ENCODE measurements at regions not wholly inside any gene's neighbourhood (a gene's known extent, or its start where the extent isn't known, plus 50 kb on each side); places are given as distances from the start of the nearest gene placed in this dataset.
"Not testable (repeated sequence)": the region's sequence is repeated elsewhere in the genome, so short reads cannot be mapped to it uniquely, and the experiment has no call there.

- not testable (repeated sequence) for TF ChIP-seq EP300 (IDR thresholded peaks at IDR 0.05)
- TF ChIP-seq, protein P1, sequence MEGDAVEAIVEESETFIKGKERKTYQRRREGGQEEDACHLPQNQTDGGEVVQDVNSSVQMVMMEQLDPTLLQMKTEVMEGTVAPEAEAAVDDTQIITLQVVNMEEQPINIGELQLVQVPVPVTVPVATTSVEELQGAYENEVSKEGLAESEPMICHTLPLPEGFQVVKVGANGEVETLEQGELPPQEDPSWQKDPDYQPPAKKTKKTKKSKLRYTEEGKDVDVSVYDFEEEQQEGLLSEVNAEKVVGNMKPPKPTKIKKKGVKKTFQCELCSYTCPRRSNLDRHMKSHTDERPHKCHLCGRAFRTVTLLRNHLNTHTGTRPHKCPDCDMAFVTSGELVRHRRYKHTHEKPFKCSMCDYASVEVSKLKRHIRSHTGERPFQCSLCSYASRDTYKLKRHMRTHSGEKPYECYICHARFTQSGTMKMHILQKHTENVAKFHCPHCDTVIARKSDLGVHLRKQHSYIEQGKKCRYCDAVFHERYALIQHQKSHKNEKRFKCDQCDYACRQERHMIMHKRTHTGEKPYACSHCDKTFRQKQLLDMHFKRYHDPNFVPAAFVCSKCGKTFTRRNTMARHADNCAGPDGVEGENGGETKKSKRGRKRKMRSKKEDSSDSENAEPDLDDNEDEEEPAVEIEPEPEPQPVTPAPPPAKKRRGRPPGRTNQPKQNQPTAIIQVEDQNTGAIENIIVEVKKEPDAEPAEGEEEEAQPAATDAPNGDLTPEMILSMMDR (IDR thresholded peaks at IDR 0.05): not testable (repeated sequence)
Observed at GRCh38 chr7:22028656-22029055, 83.0 kb upstream of the CDCA7L start.

Measured in tibial nerve (tissue), 4 donors.